Immature natural killer cell (primary cell): ENCODE measurements at regions not wholly inside any gene's neighbourhood (a gene's known extent, or its start where the extent isn't known, plus 50 kb on each side); places are given as distances from the start of the nearest gene placed in this dataset.
"Not testable (repeated sequence)": the region's sequence is repeated elsewhere in the genome, so short reads cannot be mapped to it uniquely, and the experiment has no call there.

ENCODE experiments used
- DNase-seq, 3 donors: peaks; one replicate each; pipeline ENCODE4 v3.0.0; 2022; ENCODE audit warnings: mixed read lengths in 1 of 3
- H3K27ac Mint-ChIP-seq, 6 donors: one replicate each; pipeline ENCODE4 v1.8.0; 2020; ENCODE audit warnings: mixed read lengths in 6 of 6, mild to moderate bottlenecking in 5 of 6, inconsistent platforms in 4 of 6, moderate library complexity in 3 of 6
- H3K27me3 Mint-ChIP-seq, 3 donors: one replicate each; pipeline ENCODE4 v1.8.0; 2020 to 2021; ENCODE audit warnings: low read depth in 3 of 3, mild to moderate bottlenecking in 3 of 3, mixed read lengths in 3 of 3, moderate library complexity in 3 of 3, inconsistent platforms in 1 of 3
- H3K36me3 Mint-ChIP-seq, 3 donors: one replicate each; pipeline ENCODE4 v1.8.0; 2020; ENCODE audit warnings: mixed read lengths in 3 of 3, inconsistent platforms in 2 of 3, mild to moderate bottlenecking in 2 of 3
- H3K4me1 Mint-ChIP-seq, 2 donors: one replicate each; pipeline ENCODE4 v1.8.0; 2020; ENCODE audit warnings: inconsistent platforms in 2 of 2, mild to moderate bottlenecking in 2 of 2, mixed read lengths in 2 of 2, moderate library complexity in 1 of 2
- H3K4me3 Mint-ChIP-seq, 5 donors: one replicate each; pipeline ENCODE4 v1.8.0; 2020; ENCODE audit warnings: mild to moderate bottlenecking in 5 of 5, mixed read lengths in 5 of 5, inconsistent platforms in 3 of 5, moderate library complexity in 3 of 5
- H3K9me3 Mint-ChIP-seq, 6 donors: one replicate each; pipeline ENCODE4 v1.8.0; 2020; ENCODE audit warnings: mild to moderate bottlenecking in 6 of 6, mixed read lengths in 6 of 6, inconsistent platforms in 4 of 6, moderate library complexity in 3 of 6

DNA sequence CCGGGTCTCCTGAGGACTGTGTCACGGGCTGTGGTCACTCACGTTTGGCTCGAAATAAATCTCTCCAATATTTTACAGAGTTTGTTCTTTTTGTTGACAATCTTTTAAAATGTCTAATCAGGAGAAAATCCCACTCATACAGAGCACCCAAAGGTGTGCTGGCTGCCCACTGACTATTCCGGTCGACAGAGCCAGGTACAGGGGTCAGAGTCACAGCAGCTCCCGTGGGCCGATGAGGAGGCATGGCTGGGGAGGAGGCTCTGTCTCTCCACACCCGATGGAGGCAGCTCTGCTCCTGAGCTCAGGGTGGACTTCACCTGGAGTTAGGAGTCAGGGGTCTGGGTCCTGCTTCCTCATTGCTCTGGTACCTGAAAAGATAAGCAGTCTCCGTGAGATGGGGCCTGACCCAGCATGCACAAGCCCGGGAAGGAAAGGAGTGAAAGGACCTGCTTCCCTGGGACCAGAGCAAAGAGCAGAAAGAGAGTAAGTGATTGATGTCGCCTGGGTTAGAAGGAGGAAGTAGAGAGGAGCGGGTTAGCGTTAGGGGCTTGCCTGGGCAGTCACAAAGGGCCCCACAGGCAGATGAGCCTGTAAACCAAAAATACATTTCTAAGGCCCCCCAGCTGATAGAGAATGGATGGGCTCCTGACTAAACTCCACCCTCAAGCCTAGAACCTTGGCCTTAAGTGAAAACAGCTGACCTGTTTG, 53.5 kb upstream of the UNC93A start:
- no peak for DNase-seq
- Mint-ChIP-seq H3K4me1 (no peaks in the 10 kb centered on the region), H3K27ac (no peak overlapping the region), H3K36me3 (no peaks in the 10 kb centered on the region), H3K9me3 (no peaks in the 10 kb centered on the region), H3K27me3 (peaks cover 2 to 10% (median 2%) of the 10 kb centered on the region in 3 donors), H3K4me3 (no peak overlapping the region)

DNA sequence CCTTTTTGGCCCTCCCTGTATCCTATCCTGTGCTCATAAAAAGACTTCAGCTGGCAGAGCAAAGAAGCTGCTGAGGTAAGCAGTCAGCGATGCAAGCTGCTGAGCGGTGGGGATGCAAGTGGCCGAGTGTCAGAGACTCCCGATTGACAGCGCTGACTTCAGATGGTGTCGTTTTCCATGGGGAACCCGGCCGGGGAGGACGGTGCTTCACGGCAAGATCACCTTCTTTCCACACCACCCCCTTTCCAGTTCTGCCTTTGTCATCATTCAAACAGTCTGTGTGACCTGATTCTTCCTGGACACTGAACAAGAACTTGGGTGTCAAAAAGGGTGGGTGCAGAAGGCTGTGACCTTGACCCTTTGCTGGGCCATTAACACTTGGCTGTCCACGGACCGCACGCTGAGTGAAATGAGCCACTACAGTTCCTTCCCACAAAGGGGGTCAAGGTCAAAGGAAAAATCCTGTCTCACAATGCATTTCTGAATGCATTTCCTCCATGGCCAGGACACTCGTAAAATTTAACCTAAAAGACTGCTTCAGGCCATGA, 52.9 kb upstream of the UNC93A start:
- no peaks in the 10 kb centered on the region for H3K9me3 Mint-ChIP-seq
- H3K27ac Mint-ChIP-seq: no peak overlapping the region
- peaks cover 2 to 10% (median 2%) of the 10 kb centered on the region in 3 donors for H3K27me3 Mint-ChIP-seq
- no peaks in the 10 kb centered on the region for H3K4me1 Mint-ChIP-seq
- DNase-seq: no peak
- H3K4me3 Mint-ChIP-seq: no peak overlapping the region
- H3K36me3 Mint-ChIP-seq: no peaks in the 10 kb centered on the region

DNA sequence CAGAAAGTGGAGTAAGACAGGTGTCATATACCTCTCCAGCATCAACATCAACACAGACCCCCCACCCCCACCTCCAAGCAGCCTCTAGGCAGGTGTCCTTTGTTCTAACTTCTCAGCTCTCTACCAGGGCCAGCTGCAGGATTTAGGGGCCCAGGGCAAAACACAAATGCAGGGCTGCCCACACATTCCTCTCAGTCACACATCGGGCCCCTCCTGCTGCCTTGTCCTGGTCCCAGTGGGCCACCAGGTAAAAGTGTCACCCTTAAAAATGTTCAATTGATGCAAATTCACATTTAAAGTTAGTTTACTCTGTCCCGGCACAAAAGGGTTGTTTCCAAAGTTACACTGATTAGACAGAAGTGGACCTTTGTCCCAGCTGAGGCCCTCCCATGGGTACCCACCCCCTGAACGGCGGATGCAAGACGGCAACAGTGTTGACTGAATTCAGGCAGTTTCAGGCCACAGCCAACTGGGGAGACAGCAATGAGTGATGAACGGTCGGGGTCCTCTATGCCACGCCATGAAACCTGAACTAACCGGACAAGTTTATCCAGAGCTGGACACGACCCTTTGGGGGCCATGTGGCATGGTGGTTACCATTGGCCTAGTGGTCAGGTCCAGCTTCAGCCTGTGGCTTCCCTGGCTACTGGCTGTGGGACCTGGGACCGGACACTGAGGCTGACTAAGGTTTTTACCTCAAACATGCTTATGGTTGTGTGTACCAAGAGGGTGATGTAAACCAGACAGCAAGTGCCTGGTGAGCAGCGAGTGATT, 52.2 kb upstream of the UNC93A start:
- Mint-ChIP-seq H3K4me1 (no peaks in the 10 kb centered on the region), H3K4me3 (no peak overlapping the region), H3K9me3 (no peaks in the 10 kb centered on the region), H3K27ac (no peak overlapping the region), H3K27me3 (peaks cover 2 to 10% (median 2%) of the 10 kb centered on the region in 3 donors), H3K36me3 (no peaks in the 10 kb centered on the region)
- DNase-seq: no peak

DNA sequence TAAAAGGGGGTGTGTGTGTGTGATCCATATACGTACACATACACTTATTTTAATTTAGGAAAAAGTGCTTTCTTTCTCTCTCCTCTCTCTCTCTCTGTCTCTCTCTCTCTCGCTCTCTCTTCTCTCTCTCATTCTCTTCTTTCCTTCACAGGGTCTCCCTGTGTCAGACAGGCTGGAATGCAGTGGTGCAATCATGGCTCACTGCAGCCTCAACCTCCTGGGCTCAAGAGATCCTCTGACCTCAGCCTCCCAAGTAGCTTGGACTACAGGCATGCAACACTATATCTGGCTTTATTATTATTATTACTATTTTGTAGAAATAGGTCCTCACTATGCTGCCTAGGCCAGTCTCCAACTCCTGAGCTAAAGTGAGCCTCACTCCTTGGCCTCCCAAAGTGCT, 51.6 kb upstream of the UNC93A start:
- H3K9me3 Mint-ChIP-seq, H3K36me3 Mint-ChIP-seq, DNase-seq, H3K27me3 Mint-ChIP-seq, H3K27ac Mint-ChIP-seq, H3K4me3 Mint-ChIP-seq, H3K4me1 Mint-ChIP-seq: not testable (repeated sequence)

DNA sequence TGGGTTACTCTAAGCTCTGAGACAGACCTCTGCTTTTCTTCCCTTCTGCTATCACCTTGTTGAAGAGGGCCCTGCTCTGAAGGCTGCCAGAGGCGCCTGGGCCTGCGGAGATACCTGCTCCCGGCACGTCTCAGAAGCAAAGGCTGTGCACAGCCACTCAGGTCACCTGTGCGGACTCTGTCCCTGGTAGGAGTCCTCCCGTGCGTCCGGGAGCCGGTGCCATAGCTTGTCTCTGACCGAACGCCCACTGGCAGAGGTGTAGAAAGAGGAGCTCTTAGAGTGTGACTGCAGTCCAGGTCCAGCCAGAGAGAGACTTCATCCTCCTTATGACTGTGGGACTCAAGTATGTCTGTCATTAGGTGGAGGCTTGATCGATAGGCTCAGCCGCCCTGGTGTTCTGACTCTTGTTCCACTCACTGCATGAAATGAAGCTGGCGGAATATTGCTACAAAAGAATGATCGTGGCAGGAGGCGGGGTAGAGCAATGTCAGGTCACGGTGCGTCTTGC, 51.0 kb upstream of the UNC93A start:
- Mint-ChIP-seq H3K36me3 (no peaks in the 10 kb centered on the region), H3K9me3 (no peaks in the 10 kb centered on the region), H3K4me3 (no peak overlapping the region), H3K27ac (no peak overlapping the region), H3K27me3 (peaks cover 2 to 7% (median 2%) of the 10 kb centered on the region in 3 donors), H3K4me1 (no peaks in the 10 kb centered on the region)
- no peak for DNase-seq
